H9 (cell line): ENCODE measurements at regions not wholly inside any gene's neighbourhood (a gene's known extent, or its start where the extent isn't known, plus 50 kb on each side); places are given as distances from the start of the nearest gene placed in this dataset.

ENCODE experiments used
- DNase-seq: peaks from one replicate; pipeline ENCODE4 v3.0.0-alpha.2; 2017
- H2AFZ ChIP-seq: one replicate; pipeline ENCODE4 v1.6.1; 2013; ENCODE audit warnings: mild to moderate bottlenecking, low read length, control low read depth, moderate library complexity
- H2AK5ac ChIP-seq: 2 replicates; pipeline ENCODE4 v1.6.1; 2013; ENCODE audit warnings: low read length, control low read depth, mixed read lengths; ENCODE audit not compliant: insufficient read length
- H2BK120ac ChIP-seq: one replicate; pipeline ENCODE4 v1.6.1; 2013; ENCODE audit warnings: low read depth, mild to moderate bottlenecking, low read length, control low read depth, inconsistent platforms; ENCODE audit not compliant: poor library complexity, severe bottlenecking
- H2BK12ac ChIP-seq: 2 replicates; pipeline ENCODE4 v1.6.1; 2013; ENCODE audit warnings: low read length, control low read depth, mixed read lengths, low read depth; ENCODE audit not compliant: insufficient read length
- H2BK15ac ChIP-seq: 2 replicates; pipeline ENCODE4 v1.6.1; 2013; ENCODE audit warnings: low read depth, low read length, control low read depth
- H2BK20ac ChIP-seq: one replicate; pipeline ENCODE4 v1.6.1; 2013; ENCODE audit warnings: low read depth, mild to moderate bottlenecking, low read length, control low read depth, inconsistent platforms; ENCODE audit not compliant: poor library complexity, severe bottlenecking
- H2BK5ac ChIP-seq: 2 replicates; pipeline ENCODE4 v1.6.1; 2013; ENCODE audit warnings: low read length, control low read depth, mixed read lengths; ENCODE audit not compliant: insufficient read length
- H3K14ac ChIP-seq: 2 replicates; pipeline ENCODE4 v1.6.1; 2013; ENCODE audit warnings: low read length, control low read depth; ENCODE audit not compliant: insufficient read depth
- H3K18ac ChIP-seq: 2 replicates; pipeline ENCODE4 v1.6.1; 2013; ENCODE audit warnings: low read depth, mild to moderate bottlenecking, mixed read lengths, low read length, control low read depth; ENCODE audit not compliant: insufficient read length
- H3K23ac ChIP-seq: 2 replicates; pipeline ENCODE4 v1.6.1; 2013; ENCODE audit warnings: low read length, control low read depth, mixed read lengths, low read depth; ENCODE audit not compliant: insufficient read length
- H3K23me2 ChIP-seq: 2 replicates; pipeline ENCODE4 v1.6.1; 2013; ENCODE audit warnings: low read depth, mild to moderate bottlenecking, mixed read lengths, low read length, control low read depth; ENCODE audit not compliant: insufficient read length, poor library complexity, severe bottlenecking
- H3K27ac ChIP-seq: 2 replicates; pipeline ENCODE4 v1.5.1; 2013; ENCODE audit warnings: low read length, control low read depth, mixed read lengths, low read depth; ENCODE audit not compliant: insufficient read length
- H3K27me3 ChIP-seq: 2 replicates; pipeline ENCODE4 v1.6.1; 2013; ENCODE audit warnings: low read length, control low read depth, inconsistent platforms; ENCODE audit not compliant: insufficient read depth
- H3K4ac ChIP-seq: 2 replicates; pipeline ENCODE4 v1.6.1; 2013; ENCODE audit warnings: low read depth, mild to moderate bottlenecking, control low read depth, inconsistent platforms, low read length, moderate library complexity
- H3K4me1 ChIP-seq: 2 replicates; pipeline ENCODE4 v1.6.1; 2013; ENCODE audit warnings: low read length, control low read depth, inconsistent platforms; ENCODE audit not compliant: insufficient read depth
- H3K4me2 ChIP-seq: 2 replicates; pipeline ENCODE4 v1.6.1; 2013; ENCODE audit warnings: low read length, control low read depth, mixed read lengths; ENCODE audit not compliant: insufficient read length, insufficient read depth
- H3K56ac ChIP-seq: 2 replicates; pipeline ENCODE4 v1.6.1; 2013; ENCODE audit warnings: low read depth, mild to moderate bottlenecking, mixed read lengths, low read length, control low read depth; ENCODE audit not compliant: insufficient read length
- H3K79me1 ChIP-seq: 2 replicates; pipeline ENCODE4 v1.6.1; 2013; ENCODE audit warnings: low read depth, mild to moderate bottlenecking, moderate library complexity, low read length, control low read depth, inconsistent platforms; ENCODE audit not compliant: insufficient read depth, poor library complexity, severe bottlenecking
- H3K79me2 ChIP-seq: 2 replicates; pipeline ENCODE4 v1.6.1; 2013; ENCODE audit warnings: low read length, control low read depth, inconsistent platforms; ENCODE audit not compliant: insufficient read depth
- H3K9ac ChIP-seq: 2 replicates; pipeline ENCODE4 v1.6.1; 2013; ENCODE audit warnings: low read length, control low read depth, mixed read lengths; ENCODE audit not compliant: insufficient read length; ENCODE audit errors: extremely low read depth
- H3K9me3 ChIP-seq: one replicate; pipeline ENCODE4 v1.6.1; 2013; ENCODE audit warnings: low read depth, low read length, inconsistent platforms; ENCODE audit not compliant: control insufficient read depth
- H3T11ph ChIP-seq: one replicate; pipeline ENCODE4 v1.6.1; 2013; ENCODE audit warnings: mild to moderate bottlenecking, low read length, control low read depth, inconsistent platforms
- H4K20me1 ChIP-seq: one replicate; pipeline ENCODE4 v1.6.1; 2013; ENCODE audit not compliant: control insufficient read depth, insufficient read length, insufficient read depth
- H4K5ac ChIP-seq: 2 replicates; pipeline ENCODE4 v1.6.1; 2013; ENCODE audit warnings: low read depth, mild to moderate bottlenecking, mixed read lengths, low read length, control low read depth; ENCODE audit not compliant: insufficient read length
- H4K8ac ChIP-seq: replicated peaks from 2 replicates; pipeline ENCODE4 v1.6.1; 2013; ENCODE audit warnings: low read length, control low read depth, mixed read lengths, low read depth; ENCODE audit not compliant: insufficient read length
- H4K91ac ChIP-seq: 2 replicates; pipeline ENCODE4 v1.6.1; 2013; ENCODE audit warnings: low read depth, mild to moderate bottlenecking, moderate library complexity, mixed read lengths, low read length, control low read depth; ENCODE audit not compliant: insufficient read length
- H3K27ac Mint-ChIP-seq, 3 experiments: 2 replicates in 2 of 3; 3 replicates in 1 of 3; pipeline ENCODE4 v1.8.0; 2020 to 2021; ENCODE audit warnings: mixed read lengths in 3 of 3, mild to moderate bottlenecking in 1 of 3, moderate library complexity in 1 of 3
- H3K27me3 Mint-ChIP-seq: 2 replicates; pipeline ENCODE4 v1.8.0; 2021; ENCODE audit warnings: low read depth, mild to moderate bottlenecking, moderate library complexity, mixed read lengths
- H3K36me3 Mint-ChIP-seq, 3 experiments: 2 replicates in 2 of 3; 3 replicates in 1 of 3; pipeline ENCODE4 v1.8.0; 2020 to 2021; ENCODE audit warnings: low read depth in 3 of 3, mixed read lengths in 3 of 3; ENCODE audit not compliant: insufficient read depth in 1 of 3
- H3K4me1 Mint-ChIP-seq, 2 experiments: 2 replicates each; pipeline ENCODE4 v1.8.0; 2020; ENCODE audit warnings: mixed read lengths in 2 of 2
- H3K4me3 Mint-ChIP-seq, 2 experiments: 2 replicates in 1 of 2; 3 replicates in 1 of 2; pipeline ENCODE4 v1.8.0; 2020 to 2021; ENCODE audit warnings: mild to moderate bottlenecking in 2 of 2, mixed read lengths in 2 of 2, moderate library complexity in 1 of 2
- H3K9me3 Mint-ChIP-seq, 2 experiments: 2 replicates in 1 of 2; 3 replicates in 1 of 2; pipeline ENCODE4 v1.8.0; 2020; ENCODE audit warnings: mild to moderate bottlenecking in 2 of 2, mixed read lengths in 2 of 2, moderate library complexity in 1 of 2
- CTCF ChIP-seq: fragments of 200-600 bp; sonication (generic); conservative IDR thresholded peaks from 3 replicates; pipeline ENCODE4 v1.8.0; 2021; ENCODE audit warnings: antibody characterized with exemption, mild to moderate bottlenecking
- WGBS: extraction: QIAGEN DNeasy Blood & Tissue Kit; methylation state at CpG from one replicate; pipeline ENCODE4 v1.1.7; 2013; ENCODE audit warnings: missing lambda C conversion rate, low lambda C conversion rate, mixed read lengths; ENCODE audit not compliant: insufficient read length; ENCODE audit errors: extremely low coverage; 5-methylcytosine and 5-hydroxymethylcytosine counted together

- Histone ChIP-seq H3K79me2 (no peaks in the 10 kb centered on the region), H3K14ac (no peak overlapping the region), H3K4me1 (no peaks in the 10 kb centered on the region), H3K56ac (no peak overlapping the region), H2BK5ac (no peak overlapping the region), H3T11ph (no peak overlapping the region), H4K5ac (no peak overlapping the region), H3K27ac (no peak overlapping the region), H3K18ac (no peak overlapping the region), H3K9me3 (no peaks in the 10 kb centered on the region), H4K20me1 (no peaks in the 10 kb centered on the region), H2BK120ac (no peak overlapping the region), H3K9ac (no peak overlapping the region), H3K27me3 (no peaks in the 10 kb centered on the region), H2AFZ (no peak overlapping the region), H2BK12ac (no peak overlapping the region), H3K4me2 (no peak overlapping the region), H2AK5ac (no peak overlapping the region), H3K4ac (no peak overlapping the region), H4K8ac (no peak overlapping the region), H3K23ac (no peak overlapping the region), H3K79me1 (no peaks in the 10 kb centered on the region), H2BK15ac (no peak overlapping the region), H2BK20ac (no peak overlapping the region), H4K91ac (no peak overlapping the region), H3K23me2 (no peaks in the 10 kb centered on the region)
- Mint-ChIP-seq H3K36me3 (no peaks in the 10 kb centered on the region), H3K27ac (no peak overlapping the region), H3K27me3 (no peaks in the 10 kb centered on the region), H3K4me3 (no peak overlapping the region), H3K4me1 (no peaks in the 10 kb centered on the region), H3K9me3 (no peaks in the 10 kb centered on the region; a peak in 1 of 5 replicates)
- no peak for DNase-seq
- no CpG with 5 or more reads among the region's 1 CpG for WGBS
- no peak for TF ChIP-seq CTCF
Measured at GRCh38 chr4:179692222-179692621, 2250.0 kb upstream of the AGA start.
